T-helper 2 cell treated with Interferon-gamma antibody and Interleukin-4, amounts not matched to agents 5 μg/mL and 100 μg/mL, for 36 hours (primary cell): ENCODE measurements at regions not wholly inside any gene's neighbourhood (a gene's known extent, or its start where the extent isn't known, plus 50 kb on each side); places are given as distances from the start of the nearest gene placed in this dataset.

Experiments
- DNase-seq: peaks from one replicate; pipeline ENCODE4 v3.0.0; 2021; ENCODE audit warnings: low spot score
- H3K27ac Mint-ChIP-seq: one replicate; pipeline ENCODE4 v1.8.0; 2021; ENCODE audit warnings: mild to moderate bottlenecking, mixed read lengths
- H3K27me3 Mint-ChIP-seq: one replicate; pipeline ENCODE4 v1.8.0; 2021; ENCODE audit warnings: low read depth, mixed read lengths
- H3K36me3 Mint-ChIP-seq: one replicate; pipeline ENCODE4 v1.8.0; 2021; ENCODE audit warnings: low read depth, mixed read lengths
- H3K4me1 Mint-ChIP-seq: one replicate; pipeline ENCODE4 v1.8.0; 2021; ENCODE audit warnings: low read depth, mixed read lengths
- H3K4me3 Mint-ChIP-seq: one replicate; pipeline ENCODE4 v1.8.0; 2022; ENCODE audit warnings: mild to moderate bottlenecking, moderate library complexity, mixed read lengths
- H3K9me3 Mint-ChIP-seq: one replicate; pipeline ENCODE4 v1.8.0; 2021; ENCODE audit warnings: mixed read lengths

DNA sequence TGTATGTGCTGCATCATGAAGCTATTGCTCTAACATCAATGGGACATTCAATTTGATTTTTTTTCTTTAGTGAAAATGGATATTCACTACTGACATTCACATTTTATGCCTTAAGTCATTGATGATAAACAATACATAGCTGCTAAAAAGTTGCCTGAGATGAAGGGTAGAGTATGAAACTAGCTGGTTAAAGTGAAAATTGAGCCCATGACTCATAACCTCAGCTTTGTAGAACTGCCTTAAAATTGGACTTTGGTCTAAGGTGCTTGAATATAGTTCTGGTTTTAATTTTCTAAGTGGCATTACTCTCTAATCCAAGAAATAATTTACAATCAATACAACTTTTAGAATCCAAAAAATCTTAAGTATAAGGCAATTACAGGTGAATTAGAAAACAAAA is 740.4 kb upstream of the RIOK2 start:
- DNase-seq = no peak
- no peak overlapping the region for H3K4me3 Mint-ChIP-seq
- H3K4me1 Mint-ChIP-seq = no peaks in the 10 kb centered on the region
- H3K27me3 Mint-ChIP-seq = no peaks in the 10 kb centered on the region
- H3K27ac Mint-ChIP-seq = no peak overlapping the region
- H3K36me3 Mint-ChIP-seq = no peaks in the 10 kb centered on the region
- no peaks in the 10 kb centered on the region for H3K9me3 Mint-ChIP-seq

- no peak for DNase-seq
- H3K27me3 Mint-ChIP-seq = no peaks in the 10 kb centered on the region
- no peaks in the 10 kb centered on the region for H3K4me1 Mint-ChIP-seq
- H3K9me3 Mint-ChIP-seq = no peaks in the 10 kb centered on the region
- no peaks in the 10 kb centered on the region for H3K36me3 Mint-ChIP-seq
- no peak overlapping the region for H3K27ac Mint-ChIP-seq
- no peak overlapping the region for H3K4me3 Mint-ChIP-seq
Measured at GRCh38 chr5:97923997-97924396, 741.0 kb upstream of the RIOK2 start.

- DNase-seq = no peak
- H3K27ac Mint-ChIP-seq = no peak overlapping the region
- H3K9me3 Mint-ChIP-seq = no peaks in the 10 kb centered on the region
- no peaks in the 10 kb centered on the region for H3K36me3 Mint-ChIP-seq
- no peaks in the 10 kb centered on the region for H3K27me3 Mint-ChIP-seq
- H3K4me1 Mint-ChIP-seq = no peaks in the 10 kb centered on the region
- H3K4me3 Mint-ChIP-seq = no peak overlapping the region
Measured at GRCh38 chr5:97929383-97929782, 746.3 kb upstream of the RIOK2 start.

GRCh38 chr5:97931829-97932228 is 748.8 kb upstream of the RIOK2 start:
- Mint-ChIP-seq H3K27ac (no peak overlapping the region), H3K4me1 (no peaks in the 10 kb centered on the region), H3K4me3 (no peak overlapping the region), H3K9me3 (no peaks in the 10 kb centered on the region), H3K27me3 (no peaks in the 10 kb centered on the region), H3K36me3 (no peaks in the 10 kb centered on the region)
- DNase-seq = no peak

DNA sequence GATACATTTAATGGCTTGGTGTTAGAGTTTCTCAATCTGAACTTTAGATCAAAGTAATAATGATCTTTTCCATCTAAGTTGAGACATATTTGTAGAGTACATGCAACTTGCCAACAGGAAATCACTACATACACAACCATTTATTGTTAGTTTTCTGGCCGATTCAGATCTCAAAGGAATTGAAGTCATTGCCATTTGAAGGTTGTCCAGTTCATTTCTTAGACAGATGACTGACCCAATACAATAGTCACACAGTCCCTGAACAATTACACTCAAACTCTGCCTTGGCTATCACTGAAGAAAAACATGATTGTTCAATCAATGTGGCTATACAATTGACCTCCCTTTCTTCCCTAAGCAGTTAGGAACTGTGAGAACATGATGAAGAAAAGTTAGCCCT is 753.2 kb upstream of the RIOK2 start:
- Mint-ChIP-seq H3K27me3 (no peaks in the 10 kb centered on the region), H3K27ac (no peak overlapping the region), H3K36me3 (no peaks in the 10 kb centered on the region), H3K9me3 (no peaks in the 10 kb centered on the region), H3K4me1 (no peaks in the 10 kb centered on the region), H3K4me3 (no peak overlapping the region)
- no peak for DNase-seq

DNA sequence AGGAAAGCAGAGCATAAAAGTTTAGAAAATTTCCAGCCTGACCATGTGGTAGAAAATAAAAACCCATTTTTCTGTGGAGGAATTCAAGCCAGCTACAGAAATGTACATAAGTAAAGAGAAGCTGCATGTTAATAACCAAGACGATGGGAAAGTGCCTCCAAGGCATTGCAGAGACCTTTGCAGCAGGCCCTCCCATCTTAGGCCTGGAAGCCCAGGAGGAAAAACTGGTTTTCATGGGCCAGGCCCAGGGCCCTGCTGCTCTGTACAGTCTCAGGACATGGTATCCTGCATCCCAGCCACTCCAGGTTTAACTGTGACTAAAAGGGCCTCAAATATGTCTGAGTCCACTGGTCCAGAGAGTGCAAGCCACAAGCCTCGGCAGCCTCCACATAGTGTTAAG is 754.8 kb upstream of the RIOK2 start:
- no peak overlapping the region for H3K4me3 Mint-ChIP-seq
- no peak overlapping the region for H3K27ac Mint-ChIP-seq
- DNase-seq = no peak
- no peaks in the 10 kb centered on the region for H3K27me3 Mint-ChIP-seq
- no peaks in the 10 kb centered on the region for H3K9me3 Mint-ChIP-seq
- no peaks in the 10 kb centered on the region for H3K36me3 Mint-ChIP-seq
- H3K4me1 Mint-ChIP-seq = no peaks in the 10 kb centered on the region

DNA sequence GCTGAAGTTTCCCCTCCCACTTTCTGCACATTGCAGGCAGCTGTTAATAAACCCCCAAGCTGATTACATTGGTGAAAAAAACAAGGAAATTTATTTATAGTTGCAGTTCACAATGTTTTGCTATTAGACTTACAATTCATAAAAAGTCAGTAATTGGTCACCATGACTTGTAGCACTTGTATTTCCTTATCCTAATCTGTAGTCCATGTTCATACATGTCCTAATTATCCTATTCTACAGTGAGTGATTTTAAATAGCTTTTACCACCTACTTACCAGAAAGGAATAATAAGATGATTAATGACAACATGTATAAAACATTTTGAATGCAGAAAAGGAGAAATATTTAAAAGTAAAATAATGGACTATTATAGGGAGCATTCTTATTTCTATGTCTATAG is 760.0 kb upstream of the RIOK2 start:
- Mint-ChIP-seq H3K27me3 (no peaks in the 10 kb centered on the region), H3K27ac (no peak overlapping the region), H3K9me3 (no peaks in the 10 kb centered on the region), H3K4me1 (no peaks in the 10 kb centered on the region), H3K4me3 (no peak overlapping the region), H3K36me3 (no peaks in the 10 kb centered on the region)
- DNase-seq = no peak

DNA sequence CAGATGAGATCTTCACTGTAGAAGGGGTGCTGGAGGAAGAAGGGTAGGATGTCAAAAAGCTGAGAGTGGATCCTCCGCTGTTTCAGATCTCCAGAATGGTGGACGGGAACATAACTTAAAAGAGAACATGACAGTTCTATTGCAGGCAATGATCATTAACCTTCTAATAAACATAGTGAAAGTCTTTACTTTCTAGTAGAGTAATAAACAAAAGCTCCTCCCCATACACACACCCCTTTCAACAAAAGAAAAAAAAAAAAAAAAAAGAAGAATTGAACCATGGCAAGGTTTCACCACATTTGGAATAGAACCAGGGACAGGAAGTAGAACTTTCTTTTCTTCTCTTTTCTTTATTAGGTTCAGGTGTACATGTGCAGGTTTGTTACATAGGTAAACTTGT is 768.1 kb upstream of the RIOK2 start:
- H3K27ac Mint-ChIP-seq = no peak overlapping the region

DNA sequence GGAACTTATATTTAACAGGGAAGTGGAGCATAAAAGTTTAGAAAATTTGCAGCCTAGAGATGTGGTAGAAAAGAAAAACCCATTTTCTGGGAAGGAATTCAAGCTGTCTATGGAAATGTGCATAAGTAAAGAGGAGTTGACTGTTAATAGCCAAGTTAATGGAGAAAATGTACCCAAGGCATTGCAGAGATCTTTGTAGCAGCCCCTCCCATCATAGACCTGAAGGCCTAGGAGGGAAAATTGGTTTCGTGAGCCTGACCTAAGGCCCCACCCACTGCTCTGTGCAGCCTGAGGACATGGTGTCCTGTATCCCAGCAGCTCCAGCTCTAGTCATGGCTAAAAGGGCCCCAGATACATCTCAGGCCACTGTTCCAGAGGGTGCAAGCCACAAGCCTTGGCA is 772.4 kb upstream of the RIOK2 start:
- no peaks in the 10 kb centered on the region for H3K4me1 Mint-ChIP-seq
- no peak overlapping the region for H3K4me3 Mint-ChIP-seq
- H3K9me3 Mint-ChIP-seq = peaks cover 4% of the 10 kb centered on the region

More for the DNA sequence above, 768.1 kb upstream of the RIOK2 start:
- DNase-seq = no peak
- Mint-ChIP-seq H3K4me3 (no peak overlapping the region), H3K27me3 (no peaks in the 10 kb centered on the region), H3K4me1 (no peaks in the 10 kb centered on the region), H3K36me3 (no peaks in the 10 kb centered on the region), H3K9me3 (peaks cover 4% of the 10 kb centered on the region)

DNA sequence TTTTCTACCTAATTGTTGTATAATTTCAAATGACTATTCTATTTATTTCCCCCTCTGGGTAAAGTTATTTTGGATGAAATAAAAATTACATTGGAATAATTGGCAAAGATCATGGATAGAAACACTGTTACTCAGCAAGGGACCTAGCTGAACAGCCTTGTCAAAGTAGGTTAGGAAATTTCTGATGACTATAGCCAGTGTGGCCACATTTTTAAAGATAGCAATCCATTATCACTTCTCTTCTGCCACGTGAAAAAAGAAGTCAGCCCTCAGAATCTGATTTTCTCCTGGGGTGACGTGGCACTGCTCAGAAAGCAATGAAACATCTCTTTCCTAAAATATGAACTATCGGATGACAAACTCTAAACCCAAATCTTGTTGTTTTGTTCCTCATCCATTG is 784.2 kb upstream of the RIOK2 start:
- H3K9me3 Mint-ChIP-seq = no peaks in the 10 kb centered on the region
- no peak overlapping the region for H3K27ac Mint-ChIP-seq
- no peaks in the 10 kb centered on the region for H3K36me3 Mint-ChIP-seq
- H3K27me3 Mint-ChIP-seq = no peaks in the 10 kb centered on the region
- H3K4me1 Mint-ChIP-seq = no peaks in the 10 kb centered on the region
- no peak overlapping the region for H3K4me3 Mint-ChIP-seq
- no peak for DNase-seq

More for the DNA sequence above, 772.4 kb upstream of the RIOK2 start:
- H3K27me3 Mint-ChIP-seq = no peaks in the 10 kb centered on the region
- H3K27ac Mint-ChIP-seq = no peak overlapping the region
- DNase-seq = no peak
- no peaks in the 10 kb centered on the region for H3K36me3 Mint-ChIP-seq

- no peak overlapping the region for H3K4me3 Mint-ChIP-seq
- H3K36me3 Mint-ChIP-seq = no peaks in the 10 kb centered on the region
- H3K9me3 Mint-ChIP-seq = no peaks in the 10 kb centered on the region
- DNase-seq = no peak
- H3K4me1 Mint-ChIP-seq = no peaks in the 10 kb centered on the region
- H3K27ac Mint-ChIP-seq = no peak overlapping the region
- H3K27me3 Mint-ChIP-seq = no peaks in the 10 kb centered on the region
Measured at GRCh38 chr5:97968346-97968745, 785.3 kb upstream of the RIOK2 start.

DNA sequence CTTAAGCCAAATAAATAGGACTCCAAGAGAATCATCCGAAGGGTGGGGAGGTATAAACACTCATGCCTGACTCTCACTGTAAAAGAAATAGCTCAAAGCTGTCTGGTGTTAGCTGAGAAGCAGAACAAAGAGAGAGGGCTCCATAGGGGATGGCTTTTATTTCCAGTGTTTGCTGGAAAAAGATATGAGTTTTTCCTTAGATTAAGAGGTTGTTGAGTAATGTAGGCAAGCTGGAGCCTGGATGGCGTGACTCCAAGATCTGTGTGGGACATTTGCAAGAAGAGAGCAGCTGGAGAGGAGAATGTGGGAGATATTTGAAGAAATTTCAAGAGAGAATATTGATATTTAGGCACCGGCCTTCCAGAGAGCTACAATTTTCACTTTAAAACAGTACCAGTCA is 793.7 kb upstream of the RGMB start:
- Mint-ChIP-seq H3K4me1 (no peaks in the 10 kb centered on the region), H3K9me3 (no peaks in the 10 kb centered on the region), H3K36me3 (no peaks in the 10 kb centered on the region), H3K27me3 (no peaks in the 10 kb centered on the region), H3K4me3 (no peak overlapping the region), H3K27ac (no peak overlapping the region)
- no peak for DNase-seq

GRCh38 chr5:97980291-97980690 is 793.2 kb upstream of the RGMB start:
- Mint-ChIP-seq H3K4me1 (no peaks in the 10 kb centered on the region), H3K27ac (no peak overlapping the region), H3K36me3 (no peaks in the 10 kb centered on the region), H3K4me3 (no peak overlapping the region), H3K9me3 (no peaks in the 10 kb centered on the region), H3K27me3 (no peaks in the 10 kb centered on the region)
- DNase-seq = no peak

- H3K4me1 Mint-ChIP-seq = no peaks in the 10 kb centered on the region
- H3K36me3 Mint-ChIP-seq = no peaks in the 10 kb centered on the region
- H3K27me3 Mint-ChIP-seq = no peaks in the 10 kb centered on the region
- H3K9me3 Mint-ChIP-seq = peaks cover 5% of the 10 kb centered on the region
- no peak overlapping the region for H3K27ac Mint-ChIP-seq
- H3K4me3 Mint-ChIP-seq = no peak overlapping the region
- DNase-seq = no peak
Measured at GRCh38 chr5:97986069-97986468, 787.4 kb upstream of the RGMB start.

DNA sequence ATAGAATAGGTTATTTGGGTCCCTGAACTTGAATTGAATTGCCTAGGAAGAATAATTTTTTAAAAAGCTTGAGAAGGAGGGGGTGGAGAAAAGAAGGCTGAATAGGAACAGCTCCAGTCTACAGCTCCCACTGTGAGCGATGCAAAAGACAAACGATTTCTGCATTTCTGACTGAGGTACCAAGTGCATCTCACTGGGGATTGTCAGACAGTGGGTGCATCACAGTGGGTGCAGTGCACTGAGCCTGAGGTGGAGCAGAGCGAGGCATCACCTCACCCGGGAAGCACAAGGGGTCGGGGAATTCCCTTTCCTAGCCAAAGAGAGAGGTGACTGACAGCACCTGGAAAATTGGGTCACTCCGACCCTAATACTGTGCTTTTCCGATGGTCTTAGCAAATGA is 782.2 kb upstream of the RGMB start:
- no peaks in the 10 kb centered on the region for H3K27me3 Mint-ChIP-seq

More for the DNA sequence above, 782.2 kb upstream of the RGMB start:
- DNase-seq = no peak
- Mint-ChIP-seq H3K36me3 (no peaks in the 10 kb centered on the region), H3K4me3 (no peak overlapping the region), H3K9me3 (peaks cover 15% of the 10 kb centered on the region), H3K4me1 (no peaks in the 10 kb centered on the region), H3K27ac (no peak overlapping the region)
